ENCODE measurements at regions not wholly inside any gene's neighbourhood (a gene's known extent, or its start where the extent isn't known, plus 50 kb on each side); places are given as distances from the start of the nearest gene placed in this dataset.

GRCh38 chr2:176652300-176653182 is 383.3 kb downstream of the MTX2 start:
- TF ChIP-seq EZH2phosphoT487 (IDR thresholded peaks at IDR 0.05; ENCODE audit: borderline replicate concordance, low read depth, low read length) (no peak), CTCF (conservative IDR thresholded peaks at IDR 0.05; ENCODE audit: low read length) (peak; percentile 94)
